ENCODE measurements at regions not wholly inside any gene's neighbourhood (a gene's known extent, or its start where the extent isn't known, plus 50 kb on each side); places are given as distances from the start of the nearest gene placed in this dataset.

- DNase-seq (ENCODE audit: low read depth in 2 of 2), result no peak
These were observed 137.3 kb upstream of the FRMD4A start for GRCh38 chr10:14468023-14468441.

- DNase-seq (ENCODE audit: low read depth in 2 of 2), result peak in 1 of 2 donors; percentile 37
These were observed 135.5 kb upstream of the FRMD4A start for GRCh38 chr10:14466257-14466656.

- DNase-seq (ENCODE audit: low read depth in 2 of 2), result no peak
These were observed 129.7 kb upstream of the FRMD4A start for GRCh38 chr10:14460447-14460846.

- peak; percentile 57 to 79 for DNase-seq (ENCODE audit: low read depth in 2 of 2)
These were observed 128.9 kb upstream of the FRMD4A start for GRCh38 chr10:14459665-14460064.

DNA sequence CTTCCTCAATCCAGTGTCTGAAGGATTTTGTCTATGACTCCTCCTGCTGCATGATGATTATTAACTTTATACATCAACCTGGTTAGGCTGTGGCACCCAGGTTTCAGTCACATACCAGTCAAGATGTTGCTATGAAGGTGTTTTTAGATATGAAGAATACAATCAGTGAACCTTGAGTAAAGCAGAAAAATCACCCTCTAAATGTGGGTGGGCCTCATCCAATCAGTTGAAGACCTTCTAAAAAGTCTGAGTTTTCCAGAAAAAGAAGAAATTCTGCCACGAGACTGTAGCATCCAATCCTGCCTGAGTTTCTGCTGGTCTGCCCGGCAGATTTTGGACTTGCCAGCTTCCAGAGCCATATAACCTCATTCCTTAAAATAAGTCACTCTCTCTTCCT is 126.1 kb upstream of the FRMD4A start:
- DNase-seq (ENCODE audit: low read depth in 2 of 2), result no peak

DNA sequence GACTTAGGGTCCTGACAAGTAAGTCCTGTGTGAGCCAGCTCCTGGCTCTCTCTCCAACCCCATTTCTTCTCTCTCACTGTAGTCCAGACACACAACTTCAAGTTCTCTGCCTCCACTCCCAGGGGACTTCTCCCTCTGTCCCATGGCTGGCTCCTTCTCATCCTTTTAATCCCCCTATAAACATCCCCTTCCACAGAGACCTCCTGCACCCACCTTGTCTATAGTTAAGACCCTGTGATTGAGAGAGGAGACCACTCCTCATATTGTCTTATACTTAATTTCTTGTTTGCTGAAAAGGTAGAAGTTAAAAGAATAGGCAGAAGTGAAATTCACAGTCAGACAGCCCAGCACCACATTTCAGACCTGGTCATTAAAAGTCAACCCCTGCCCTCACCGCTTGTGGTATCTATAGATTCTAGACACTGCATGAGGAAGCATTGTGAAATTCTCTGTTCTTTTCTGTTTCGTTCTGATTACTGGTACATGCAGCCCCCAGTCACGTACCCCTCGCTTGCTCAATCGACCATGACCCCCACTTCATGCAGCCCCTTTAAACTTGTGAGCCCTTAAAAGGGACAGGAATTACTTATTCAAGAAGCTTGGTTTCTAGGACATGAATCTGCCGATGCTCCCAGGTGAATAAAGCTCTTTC is 125.6 kb upstream of the FRMD4A start:
- no peak for DNase-seq (ENCODE audit: low read depth in 2 of 2)

- DNase-seq (ENCODE audit: low read depth in 2 of 2), result no peak
These were observed 123.9 kb upstream of the FRMD4A start for GRCh38 chr10:14454629-14455028.

DNA sequence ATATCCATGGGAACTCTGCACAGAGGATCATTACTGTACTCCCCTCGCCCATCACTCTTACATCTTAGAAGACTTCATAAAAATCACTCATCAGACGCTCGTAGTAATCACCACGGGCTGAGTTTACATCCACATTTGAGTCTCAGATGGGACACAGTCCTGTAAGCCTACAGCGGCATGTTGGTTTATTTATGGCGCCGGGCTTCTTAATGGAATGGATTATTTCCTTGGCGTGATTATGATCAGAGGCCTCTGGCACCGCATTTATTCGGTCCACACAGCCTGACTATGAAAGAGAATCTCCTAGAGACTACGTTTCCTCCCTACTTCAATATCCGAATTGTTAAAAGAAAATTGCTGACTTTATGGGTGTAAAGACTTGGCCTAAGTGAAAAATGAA is 123.5 kb upstream of the FRMD4A start:
- no peak for DNase-seq (ENCODE audit: low read depth in 2 of 2)

DNA sequence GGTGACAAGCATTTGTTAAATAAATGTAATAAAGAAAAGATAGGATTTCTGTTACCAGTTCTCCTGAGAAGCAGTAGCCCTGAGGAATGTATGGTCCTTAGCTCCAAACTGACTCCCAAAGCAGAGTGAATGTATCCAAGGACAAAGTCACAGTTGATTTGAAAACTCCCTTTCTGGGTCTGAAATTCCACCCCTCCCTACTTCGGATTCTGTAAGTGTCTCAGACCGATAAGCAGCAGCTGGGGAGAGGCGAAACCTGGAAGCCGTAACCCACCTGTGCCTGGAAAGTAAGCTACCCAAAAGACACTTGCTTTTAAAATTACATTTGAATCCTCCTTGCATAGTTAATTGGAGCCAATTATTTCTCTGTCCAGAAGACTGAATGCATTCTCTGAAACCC is 122.9 kb upstream of the FRMD4A start:
- DNase-seq (ENCODE audit: low read depth in 2 of 2), result no peak

DNA sequence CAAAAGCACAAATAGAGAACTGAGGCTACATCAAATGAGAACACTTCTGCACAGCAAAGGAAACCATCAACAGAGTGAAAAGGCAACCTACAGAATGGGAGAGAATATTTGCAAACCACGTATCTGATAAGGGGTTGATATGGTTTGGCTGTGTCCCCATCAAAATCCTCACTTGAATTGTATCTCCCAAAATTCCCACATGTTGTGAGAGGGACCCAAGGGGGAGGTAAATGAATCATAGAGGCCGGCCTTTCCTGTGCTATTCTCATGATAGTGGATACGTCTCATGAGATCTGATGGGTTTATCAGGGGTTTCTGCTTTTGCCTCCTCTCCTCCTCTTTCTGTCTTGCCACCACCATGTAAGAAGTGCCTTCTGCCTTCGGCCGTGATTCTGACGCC is 120.6 kb upstream of the FRMD4A start:
- DNase-seq (ENCODE audit: low read depth in 2 of 2), result no peak

GRCh38 chr10:14450041-14450491 is 119.3 kb upstream of the FRMD4A start:
- DNase-seq (ENCODE audit: low read depth in 2 of 2), result peak in 1 of 2 donors; percentile 12

DNA sequence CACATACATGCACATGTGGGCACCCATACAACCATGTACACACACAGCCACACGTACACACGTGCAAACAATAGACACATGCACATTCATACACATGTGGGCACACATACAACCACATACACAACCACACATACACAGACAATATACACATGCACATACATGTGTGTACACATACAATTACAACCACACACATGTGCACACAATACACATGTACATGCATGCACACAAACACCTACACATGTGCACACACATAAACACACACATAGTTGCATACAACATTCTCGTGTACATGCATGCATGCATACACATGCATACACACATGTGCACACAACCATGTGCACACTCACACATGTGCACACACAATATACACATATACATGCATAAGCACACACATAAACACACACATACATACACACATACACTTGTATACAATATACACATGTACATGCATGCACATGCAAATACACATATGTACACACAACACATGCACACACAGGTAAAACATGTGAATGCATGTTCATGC is 118.6 kb upstream of the FRMD4A start:
- no peak for DNase-seq (ENCODE audit: low read depth in 2 of 2)

DNA sequence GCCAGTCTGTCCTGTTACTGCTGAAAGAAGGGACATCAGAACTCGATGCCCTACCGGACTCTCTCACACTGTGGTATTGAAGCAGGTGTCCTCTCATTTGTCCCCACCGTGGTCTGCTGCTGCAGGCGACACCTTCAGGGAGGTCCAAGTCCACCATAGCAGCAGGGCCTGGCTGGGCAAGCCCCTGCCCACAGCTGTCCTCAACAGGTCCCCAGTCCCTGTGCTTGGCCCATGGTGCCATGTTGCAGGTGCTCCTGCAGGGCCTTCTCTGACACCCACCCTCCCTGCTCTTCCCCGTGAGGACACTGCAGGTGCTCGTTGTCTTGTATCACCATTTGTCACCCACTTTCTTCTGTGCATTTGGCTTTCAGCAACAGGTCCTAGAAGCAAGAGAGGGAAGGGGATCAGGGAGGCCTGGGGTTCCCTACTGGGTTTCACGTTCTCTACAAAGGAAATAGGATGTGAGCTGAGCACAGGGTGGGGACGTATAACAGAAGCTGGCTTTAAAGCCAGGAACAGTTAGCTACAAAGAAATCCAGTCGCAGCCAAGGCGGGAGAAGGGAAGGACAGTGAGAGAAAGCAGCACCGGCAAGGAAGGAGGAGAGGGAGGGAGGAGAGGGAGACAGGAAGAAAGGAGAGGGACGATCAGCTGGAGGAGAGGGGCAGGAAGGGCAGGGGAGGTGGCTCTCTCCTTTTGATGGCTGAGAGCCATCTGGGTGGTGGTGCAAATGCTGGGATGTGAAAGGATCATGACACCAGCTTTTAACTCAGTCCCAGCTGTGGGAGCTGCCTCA is 117.7 kb upstream of the FRMD4A start:
- no peak for DNase-seq (ENCODE audit: low read depth in 2 of 2)

GRCh38 chr10:14447094-14447839 is 116.5 kb upstream of the FRMD4A start:
- no peak for DNase-seq (ENCODE audit: low read depth in 2 of 2)

- DNase-seq (ENCODE audit: low read depth in 2 of 2), result no peak
These were observed 108.9 kb upstream of the FRMD4A start for GRCh38 chr10:14439451-14440259.

DNA sequence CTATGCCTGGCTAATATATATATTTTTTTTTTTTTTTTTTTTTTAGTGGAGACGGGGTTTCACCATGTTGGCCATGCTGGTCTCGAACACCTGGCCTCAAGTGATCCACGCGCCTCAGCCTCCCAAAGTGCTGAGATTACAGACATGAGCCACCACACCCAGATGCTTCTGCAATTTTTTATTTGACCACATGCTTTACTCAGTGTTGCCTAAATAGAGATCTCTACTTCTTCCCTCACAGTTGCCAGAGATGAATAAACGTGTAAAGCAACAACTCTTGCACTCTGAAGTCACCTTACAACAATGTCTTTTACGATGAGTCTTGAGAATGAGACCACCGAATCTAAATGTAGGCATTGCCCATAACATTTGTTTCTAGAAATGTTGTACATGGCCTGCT is 107.9 kb upstream of the FRMD4A start:
- DNase-seq (ENCODE audit: low read depth in 2 of 2), result no peak

- DNase-seq (ENCODE audit: low read depth in 2 of 2), result no peak
These were observed 107.3 kb upstream of the FRMD4A start for GRCh38 chr10:14438057-14438456.

DNA sequence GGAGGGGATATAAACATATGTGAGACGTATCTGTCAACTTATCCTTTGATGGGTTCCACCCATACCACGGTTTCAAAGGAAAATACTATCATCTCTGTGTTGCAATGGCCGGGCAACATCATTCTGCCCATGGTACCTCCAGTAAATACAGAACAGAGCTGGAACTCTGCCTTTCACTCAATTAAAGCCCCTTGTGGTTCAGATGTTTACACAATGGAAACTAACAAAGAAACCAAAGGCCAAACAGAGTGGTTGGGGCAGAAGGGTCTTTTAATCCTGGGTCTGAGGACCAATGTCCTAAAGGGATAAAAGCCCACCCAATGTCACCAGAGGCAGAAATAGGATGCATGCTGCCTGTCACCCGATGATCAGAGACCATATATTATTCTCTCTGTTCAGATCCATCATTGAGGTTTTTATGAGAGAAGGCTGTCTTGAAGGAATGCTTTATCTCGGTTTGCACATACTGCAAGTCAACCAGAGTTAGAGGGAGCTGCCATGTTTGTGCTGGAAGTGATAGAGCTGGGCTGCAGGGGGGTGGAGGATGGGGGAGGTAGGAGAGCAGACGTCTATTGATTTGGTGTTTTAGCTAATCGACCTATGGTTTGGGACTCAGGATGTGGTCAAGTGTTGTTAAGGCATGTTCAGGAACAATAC is 105.4 kb upstream of the FRMD4A start:
- no peak for DNase-seq (ENCODE audit: low read depth in 2 of 2)

DNA sequence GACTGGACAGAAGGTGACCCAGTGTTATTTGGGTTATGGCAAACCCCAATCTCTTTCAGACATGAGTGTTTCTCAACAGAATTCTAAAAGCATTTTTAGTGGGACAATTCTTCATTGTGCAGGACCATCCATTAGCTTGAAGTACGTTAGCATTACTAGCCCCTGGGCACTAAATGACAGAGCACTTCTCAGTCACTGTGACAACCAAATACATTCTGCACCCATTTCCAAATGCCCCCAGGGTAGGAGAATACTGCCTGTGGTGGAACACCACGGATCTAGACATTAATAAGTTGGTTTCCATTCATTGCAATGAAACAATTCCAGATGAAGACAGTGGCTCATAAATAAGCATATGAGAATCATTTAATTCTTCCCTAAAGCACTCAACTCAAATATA is 102.4 kb upstream of the FRMD4A start:
- no peak for DNase-seq (ENCODE audit: low read depth in 2 of 2)

- DNase-seq (ENCODE audit: low read depth in 2 of 2), result no peak
These were observed 101.1 kb upstream of the FRMD4A start for GRCh38 chr10:14431868-14432267.

All from lung microvascular endothelial cell (primary cell).